Activated B cell treated with CpG ODN at 0.5 μM for 24 hours (primary cell): ENCODE measurements at regions not wholly inside any gene's neighbourhood (a gene's known extent, or its start where the extent isn't known, plus 50 kb on each side); places are given as distances from the start of the nearest gene placed in this dataset.
"Not testable (repeated sequence)": the region's sequence is repeated elsewhere in the genome, so short reads cannot be mapped to it uniquely, and the experiment has no call there.

Experiments
- ATAC-seq: fragments of 200-7000 bp; cut with Tn5 transposase; one replicate; pipeline ENCODE4 v1.10.0; 2021; ENCODE audit warnings: low read depth, mild to moderate bottlenecking, moderate library complexity
- CTCF ChIA-PET: fragments of 350-600 bp; sonication (Branson Sonifier 250); formaldehyde crosslinking; loops from one replicate; lab custom pipeline; 2021; ENCODE audit warnings: antibody characterized with exemption; lab: Charles Lee
- POLR2A ChIA-PET: fragments of 350-600 bp; sonication (Branson Sonifier 250); formaldehyde crosslinking; loops from one replicate; lab custom pipeline; 2021; ENCODE audit warnings: antibody characterized with exemption; lab: Charles Lee
- DNase-seq: peaks from one replicate; pipeline ENCODE4 v3.0.0; 2022
- H3K27ac Mint-ChIP-seq: one replicate; pipeline ENCODE4 v1.8.0; 2020; ENCODE audit warnings: mixed read lengths
- H3K27me3 Mint-ChIP-seq: one replicate; pipeline ENCODE4 v1.8.0; 2021; ENCODE audit warnings: mixed read lengths
- H3K36me3 Mint-ChIP-seq: one replicate; pipeline ENCODE4 v1.8.0; 2021; ENCODE audit warnings: low read depth, mixed read lengths
- H3K4me1 Mint-ChIP-seq: one replicate; pipeline ENCODE4 v1.8.0; 2021; ENCODE audit warnings: mixed read lengths
- H3K4me3 Mint-ChIP-seq: one replicate; pipeline ENCODE4 v1.8.0; 2020; ENCODE audit warnings: mild to moderate bottlenecking, mixed read lengths
- H3K9me3 Mint-ChIP-seq: one replicate; pipeline ENCODE4 v1.8.0; 2020; ENCODE audit warnings: mixed read lengths
- intact Hi-C: fragments of 100-400 bp; cut with micrococcal nuclease; formaldehyde crosslinking; loops from one replicate; pipeline ENCODE4 v1.15.1; 2024
- TF ChIP-seq, protein P1 (sequence below): fragments of 200-600 bp; IDR thresholded peaks from one replicate; pipeline ENCODE4 v1.8.0; 2022; ENCODE audit warnings: antibody characterized with exemption, mild to moderate bottlenecking

DNA sequence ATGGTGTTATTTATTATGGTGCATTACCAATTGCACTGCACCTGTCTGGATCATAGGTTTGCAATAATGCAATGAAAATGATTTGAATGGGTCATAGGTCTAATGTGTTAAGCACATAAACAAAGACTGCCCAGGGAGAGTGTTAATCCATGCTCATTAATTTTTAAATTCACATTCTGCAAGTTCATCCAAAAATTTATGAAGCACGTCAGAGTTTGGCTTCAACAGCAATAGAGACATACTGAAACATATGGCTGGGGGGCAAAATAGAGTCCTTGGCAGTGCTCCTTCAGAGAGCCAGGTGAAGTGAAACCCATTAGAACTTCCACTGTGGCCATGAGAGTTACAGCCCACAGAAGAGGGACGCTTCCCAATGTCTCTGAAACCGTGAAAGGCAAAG is 441.1 kb downstream of the POM121L12 start:
- DNase-seq = no peak
- Mint-ChIP-seq H3K4me1 (no peaks in the 10 kb centered on the region), H3K36me3 (no peaks in the 10 kb centered on the region), H3K9me3 (peaks cover 15% of the 10 kb centered on the region), H3K27ac (no peak overlapping the region), H3K27me3 (no peaks in the 10 kb centered on the region), H3K4me3 (no peak overlapping the region)
- CTCF ChIA-PET = no interaction called here
- ATAC-seq = no peak
- TF ChIP-seq, protein P1, sequence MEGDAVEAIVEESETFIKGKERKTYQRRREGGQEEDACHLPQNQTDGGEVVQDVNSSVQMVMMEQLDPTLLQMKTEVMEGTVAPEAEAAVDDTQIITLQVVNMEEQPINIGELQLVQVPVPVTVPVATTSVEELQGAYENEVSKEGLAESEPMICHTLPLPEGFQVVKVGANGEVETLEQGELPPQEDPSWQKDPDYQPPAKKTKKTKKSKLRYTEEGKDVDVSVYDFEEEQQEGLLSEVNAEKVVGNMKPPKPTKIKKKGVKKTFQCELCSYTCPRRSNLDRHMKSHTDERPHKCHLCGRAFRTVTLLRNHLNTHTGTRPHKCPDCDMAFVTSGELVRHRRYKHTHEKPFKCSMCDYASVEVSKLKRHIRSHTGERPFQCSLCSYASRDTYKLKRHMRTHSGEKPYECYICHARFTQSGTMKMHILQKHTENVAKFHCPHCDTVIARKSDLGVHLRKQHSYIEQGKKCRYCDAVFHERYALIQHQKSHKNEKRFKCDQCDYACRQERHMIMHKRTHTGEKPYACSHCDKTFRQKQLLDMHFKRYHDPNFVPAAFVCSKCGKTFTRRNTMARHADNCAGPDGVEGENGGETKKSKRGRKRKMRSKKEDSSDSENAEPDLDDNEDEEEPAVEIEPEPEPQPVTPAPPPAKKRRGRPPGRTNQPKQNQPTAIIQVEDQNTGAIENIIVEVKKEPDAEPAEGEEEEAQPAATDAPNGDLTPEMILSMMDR = no peak
- intact Hi-C loops = no loop called here
- POLR2A ChIA-PET = no interaction called here

- no peaks in the 10 kb centered on the region for H3K27me3 Mint-ChIP-seq
- ATAC-seq = no peak
- H3K4me1 Mint-ChIP-seq = no peaks in the 10 kb centered on the region
- H3K36me3 Mint-ChIP-seq = no peaks in the 10 kb centered on the region
- intact Hi-C loops = no loop called here
- ChIA-PET CTCF (no interaction called here), POLR2A (no interaction called here)
- H3K27ac Mint-ChIP-seq = no peak overlapping the region
- peaks cover 21% of the 10 kb centered on the region for H3K9me3 Mint-ChIP-seq
- no peak overlapping the region for H3K4me3 Mint-ChIP-seq
- no peak for DNase-seq
- TF ChIP-seq, protein P1 = no peak
Observed at GRCh38 chr7:53485354-53485753, 449.9 kb downstream of the POM121L12 start.

DNA sequence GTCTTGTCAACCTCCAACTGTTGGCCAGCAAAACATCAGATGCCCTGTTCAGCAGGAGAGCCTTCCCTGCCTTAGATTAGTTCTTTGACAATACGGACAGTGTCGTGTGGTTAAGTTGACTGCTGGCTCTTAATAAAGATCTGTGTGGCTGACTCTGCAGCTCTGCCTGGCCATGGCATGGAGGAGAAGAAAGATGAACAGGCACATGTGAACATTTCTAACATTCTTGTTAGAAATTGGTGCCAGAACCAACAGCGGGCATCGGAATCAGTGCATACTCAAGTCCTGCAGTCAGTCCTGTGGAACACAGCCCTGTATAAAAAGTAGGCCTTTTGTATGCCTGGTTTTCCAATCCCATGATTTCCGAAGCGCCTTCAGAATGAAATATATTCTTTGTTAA is 455.6 kb downstream of the POM121L12 start:
- intact Hi-C loops = no loop called here
- TF ChIP-seq, protein P1 = no peak
- ATAC-seq (no peak), DNase-seq (no peak)
- Mint-ChIP-seq H3K27me3 (no peaks in the 10 kb centered on the region), H3K9me3 (peaks cover 14% of the 10 kb centered on the region), H3K36me3 (no peaks in the 10 kb centered on the region), H3K4me3 (no peak overlapping the region), H3K4me1 (no peaks in the 10 kb centered on the region), H3K27ac (no peak overlapping the region)
- ChIA-PET CTCF (no interaction called here), POLR2A (no interaction called here)

- H3K4me1 Mint-ChIP-seq, CTCF ChIA-PET, intact Hi-C loops, POLR2A ChIA-PET, H3K27ac Mint-ChIP-seq, H3K27me3 Mint-ChIP-seq, H3K4me3 Mint-ChIP-seq, ATAC-seq, H3K36me3 Mint-ChIP-seq, DNase-seq: not testable (repeated sequence)
- H3K9me3 Mint-ChIP-seq = peaks cover 17% of the 10 kb centered on the region
Observed at GRCh38 chr7:53495181-53495580, 459.7 kb downstream of the POM121L12 start.

DNA sequence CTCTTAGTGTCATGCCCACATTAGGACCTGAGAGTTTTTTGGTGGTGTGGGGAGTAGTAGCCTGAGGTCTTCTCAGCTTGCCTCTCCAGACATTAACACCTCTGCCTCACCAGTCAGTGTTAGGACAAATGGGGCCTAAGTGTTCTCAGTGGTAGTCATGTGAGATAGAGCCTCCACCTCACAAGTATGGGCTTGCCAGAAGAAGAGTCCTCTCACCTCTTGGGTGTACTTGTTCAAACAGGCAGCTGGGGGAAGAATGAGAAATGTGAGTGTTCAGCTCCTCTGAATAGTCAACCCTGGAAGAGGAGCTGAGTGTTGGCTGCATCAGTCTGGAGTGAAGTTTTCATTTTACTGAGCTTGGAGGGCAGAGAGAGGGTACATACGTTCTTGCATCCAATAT is 464.6 kb downstream of the POM121L12 start:
- H3K4me1 Mint-ChIP-seq = no peaks in the 10 kb centered on the region
- no peak overlapping the region for H3K4me3 Mint-ChIP-seq
- peaks cover 12% of the 10 kb centered on the region for H3K9me3 Mint-ChIP-seq
- ChIA-PET POLR2A (no interaction called here), CTCF (no interaction called here)
- DNase-seq (no peak), ATAC-seq (no peak)
- TF ChIP-seq, protein P1 = no peak
- intact Hi-C loops = no loop called here
- H3K36me3 Mint-ChIP-seq = no peaks in the 10 kb centered on the region
- no peak overlapping the region for H3K27ac Mint-ChIP-seq
- H3K27me3 Mint-ChIP-seq = no peaks in the 10 kb centered on the region

DNA sequence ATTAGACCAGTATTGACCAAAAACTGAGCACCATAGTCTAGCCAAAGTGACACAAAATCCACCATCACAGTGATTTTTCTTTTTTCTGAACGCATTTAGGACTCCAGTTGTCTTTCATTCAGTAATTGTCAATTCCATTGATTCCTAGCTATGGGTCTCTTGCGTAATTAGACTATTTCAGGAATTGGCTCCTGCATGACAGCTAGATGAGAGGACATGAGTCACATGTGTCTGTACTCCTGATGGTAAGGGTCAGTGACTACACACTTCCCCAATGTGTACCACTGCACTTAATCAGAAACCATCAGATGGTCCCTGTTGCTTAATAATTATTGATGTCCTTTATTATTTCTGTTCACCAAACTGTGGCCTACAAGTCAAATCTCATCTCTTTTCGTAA is 469.5 kb downstream of the POM121L12 start:
- ChIA-PET POLR2A (no interaction called here), CTCF (no interaction called here)
- Mint-ChIP-seq H3K9me3 (no peaks in the 10 kb centered on the region), H3K27me3 (no peaks in the 10 kb centered on the region), H3K4me1 (no peaks in the 10 kb centered on the region), H3K36me3 (no peaks in the 10 kb centered on the region), H3K27ac (no peak overlapping the region), H3K4me3 (no peak overlapping the region)
- TF ChIP-seq, protein P1 = no peak
- intact Hi-C loops = no loop called here
- DNase-seq (no peak), ATAC-seq (no peak)
